Right cardiac atrium (tissue), 5 donors: ENCODE measurements at regions not wholly inside any gene's neighbourhood (a gene's known extent, or its start where the extent isn't known, plus 50 kb on each side); places are given as distances from the start of the nearest gene placed in this dataset.
"Not testable (repeated sequence)": the region's sequence is repeated elsewhere in the genome, so short reads cannot be mapped to it uniquely, and the experiment has no call there.

Experiments
- ATAC-seq, 2 donors: fragments of 200-7000 bp; cut with Tn5 transposase; one replicate each; pipeline versions ENCODE4 v1.8.0 to v1.9.1; 2020; ENCODE audit warnings: moderate library complexity in 2 of 2, mild to moderate bottlenecking in 1 of 2
- DNase-seq, 3 donors: peaks; one replicate each; pipeline ENCODE4 v3.0.0-alpha.2; 2020
- H3K27ac ChIP-seq: one replicate; pipeline ENCODE4 v1.5.1; 2013; ENCODE audit warnings: mild to moderate bottlenecking, low read length, control low read depth, moderate library complexity
- H3K27me3 ChIP-seq: one replicate; pipeline ENCODE4 v1.6.1; 2013; ENCODE audit not compliant: control insufficient read depth, insufficient read depth
- H3K4me1 ChIP-seq: one replicate; pipeline ENCODE4 v1.6.1; 2013; ENCODE audit warnings: low read length; ENCODE audit not compliant: control insufficient read depth, insufficient read depth
- H3K4me3 ChIP-seq: one replicate; pipeline ENCODE4 v1.5.1; 2013; ENCODE audit warnings: low read length, control low read depth
- H3K9me3 ChIP-seq: one replicate; pipeline ENCODE4 v1.6.1; 2013; ENCODE audit warnings: low read length; ENCODE audit not compliant: control insufficient read depth
- WGBS: extraction: QIAGEN DNeasy Blood & Tissue Kit; methylation state at CpG from one replicate; pipeline ENCODE4 v1.1.7; 2013; 5-methylcytosine and 5-hydroxymethylcytosine counted together
- intact Hi-C, 4 donors: fragments of 100-400 bp; cut with DNase I; formaldehyde crosslinking; loops; one replicate each; pipeline versions ENCODE4 v1.11.0 to v1.14.0; 2022 to 2023
- donor health status: healthy with polysubstance abuse.
- donor health status: DM: no; HTN: yes; CAD: no.
- donor health status: DM: no; HTN: no; CAD: no.
- donor health status: DM: no; HTN: yes; CAD: no; lungs with severe emphysema.
- donor health status: DM: yes; HTN: yes; CAD: no.

GRCh38 chr9:97168174-97168573, 129.2 kb upstream of the CTSV start:
- ATAC-seq, H3K27ac ChIP-seq, DNase-seq, intact Hi-C loops, H3K27me3 ChIP-seq, H3K4me3 ChIP-seq, H3K4me1 ChIP-seq, H3K9me3 ChIP-seq: not testable (repeated sequence)

- H3K27me3 ChIP-seq, DNase-seq, intact Hi-C loops, H3K9me3 ChIP-seq, H3K4me1 ChIP-seq, H3K4me3 ChIP-seq, H3K27ac ChIP-seq, ATAC-seq: not testable (repeated sequence)
These were observed 127.7 kb upstream of the CTSV start for GRCh38 chr9:97166496-97167138.

- intact Hi-C loops, result no loop called here
- Histone ChIP-seq H3K9me3 (no peaks in the 10 kb centered on the region), H3K27me3 (no peaks in the 10 kb centered on the region), H3K4me1 (no peaks in the 10 kb centered on the region), H3K4me3 (no peak overlapping the region), H3K27ac (no peak overlapping the region)
- WGBS, result 53% methylated on average over 1 of the region's 1 CpG
- DNase-seq, result no peak
- no peak for ATAC-seq
These were observed 121.3 kb upstream of the CTSV start for GRCh38 chr9:97160255-97160654.

GRCh38 chr9:97158722-97159121, 119.8 kb upstream of the CTSV start:
- H3K4me1 ChIP-seq, H3K4me3 ChIP-seq, intact Hi-C loops, DNase-seq, H3K9me3 ChIP-seq, H3K27me3 ChIP-seq, H3K27ac ChIP-seq, ATAC-seq: not testable (repeated sequence)
- WGBS, result 93% methylated on average over 3 of the region's 3 CpGs

- H3K4me3 ChIP-seq, H3K4me1 ChIP-seq, H3K27me3 ChIP-seq, ATAC-seq, intact Hi-C loops, DNase-seq, H3K27ac ChIP-seq, H3K9me3 ChIP-seq: not testable (repeated sequence)
- 92% methylated on average over 5 of the region's 5 CpGs for WGBS
These were observed 116.5 kb upstream of the CTSV start for GRCh38 chr9:97155441-97155840.

- Histone ChIP-seq H3K4me3 (no peak overlapping the region), H3K4me1 (no peaks in the 10 kb centered on the region), H3K27ac (no peak overlapping the region), H3K9me3 (no peaks in the 10 kb centered on the region), H3K27me3 (no peaks in the 10 kb centered on the region)
- WGBS, result 89% methylated on average over 6 of the region's 6 CpGs
- DNase-seq, result no peak
- ATAC-seq, result no peak
- intact Hi-C loops, result no loop called here
These were observed 115.0 kb upstream of the CTSV start for GRCh38 chr9:97153967-97154366.

- H3K4me3 ChIP-seq, intact Hi-C loops, H3K27me3 ChIP-seq, DNase-seq, H3K9me3 ChIP-seq, ATAC-seq, H3K27ac ChIP-seq, H3K4me1 ChIP-seq: not testable (repeated sequence)
- WGBS, result 89% methylated on average over 5 of the region's 5 CpGs
These were observed 114.2 kb upstream of the CTSV start for GRCh38 chr9:97153160-97153559.

GRCh38 chr9:97150471-97150870, 111.5 kb upstream of the CTSV start:
- WGBS, result 93% methylated on average over 2 of the region's 2 CpGs
- ATAC-seq, H3K4me3 ChIP-seq, intact Hi-C loops, H3K27ac ChIP-seq, H3K4me1 ChIP-seq, H3K9me3 ChIP-seq, H3K27me3 ChIP-seq, DNase-seq: not testable (repeated sequence)

- ATAC-seq, DNase-seq, H3K4me3 ChIP-seq, H3K9me3 ChIP-seq, H3K27ac ChIP-seq, intact Hi-C loops, H3K27me3 ChIP-seq, H3K4me1 ChIP-seq: not testable (repeated sequence)
- 67% methylated on average over 3 of the region's 3 CpGs for WGBS
These were observed 109.5 kb upstream of the CTSV start for GRCh38 chr9:97148428-97148827.

GRCh38 chr9:97145680-97146079, 106.7 kb upstream of the CTSV start:
- ATAC-seq, H3K4me3 ChIP-seq, H3K4me1 ChIP-seq, H3K27ac ChIP-seq, intact Hi-C loops, H3K9me3 ChIP-seq, H3K27me3 ChIP-seq, DNase-seq: not testable (repeated sequence)

GRCh38 chr9:97140566-97140965, 101.6 kb upstream of the CTSV start:
- ATAC-seq, result no peak
- Histone ChIP-seq H3K27ac (no peak overlapping the region), H3K4me1 (no peaks in the 10 kb centered on the region), H3K4me3 (no peak overlapping the region), H3K9me3 (no peaks in the 10 kb centered on the region), H3K27me3 (no peaks in the 10 kb centered on the region)
- DNase-seq, result no peak
- WGBS, result 56% methylated on average over 2 of the region's 2 CpGs
- intact Hi-C loops, result no loop called here

- DNase-seq (no peak), ATAC-seq (no peak)
- 53% methylated on average over 2 of the region's 2 CpGs for WGBS
- intact Hi-C loops, result no loop called here
- no peak overlapping the region for H3K27ac ChIP-seq
- H3K9me3 ChIP-seq, result no peaks in the 10 kb centered on the region
- H3K4me1 ChIP-seq, result no peaks in the 10 kb centered on the region
- no peaks in the 10 kb centered on the region for H3K27me3 ChIP-seq
- H3K4me3 ChIP-seq, result no peak overlapping the region
These were observed 97.5 kb upstream of the CTSV start for GRCh38 chr9:97136421-97136820.
